ENCODE measurements at regions not wholly inside any gene's neighbourhood (a gene's known extent, or its start where the extent isn't known, plus 50 kb on each side); places are given as distances from the start of the nearest gene placed in this dataset.

GRCh38 chr6:55997223-55997874 is 122.0 kb upstream of the BMP5 start:
- Histone ChIP-seq H3K4me1 (ENCODE audit: low read depth) (no peaks in the 10 kb centered on the region), H3K27ac (no peak overlapping the region), H3K9me3 (ENCODE audit: low read depth) (no peaks in the 10 kb centered on the region), H3K27me3 (no peaks in the 10 kb centered on the region), H3K4me3 (no peak overlapping the region), H3K36me3 (no peaks in the 10 kb centered on the region)
- TF ChIP-seq CTCF (IDR thresholded peaks at IDR 0.05; ENCODE audit: low read depth, low read length): no peak
- DNase-seq (ENCODE audit: low read depth in 1 of 2, low spot score in 1 of 2): no peak

DNA sequence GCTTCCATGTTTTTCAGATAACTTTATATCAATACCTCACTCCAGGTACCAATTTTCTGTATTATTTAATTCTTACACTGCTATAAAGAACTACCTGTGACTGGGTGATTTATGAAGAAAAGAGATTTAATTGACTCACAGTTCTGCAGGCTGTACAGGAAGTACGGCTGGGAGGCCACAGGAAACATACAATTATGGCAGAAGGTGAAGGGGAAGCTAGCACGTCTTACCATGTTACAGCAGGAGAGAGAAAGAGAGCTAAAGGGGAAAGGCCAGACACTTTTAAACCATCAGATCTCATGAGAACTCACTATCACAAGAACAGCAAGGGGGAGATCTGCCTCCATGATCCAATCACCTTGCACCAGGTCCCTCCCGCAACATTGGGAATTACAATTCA is 119.1 kb upstream of the BMP5 start:
- Histone ChIP-seq H3K36me3 (no peaks in the 10 kb centered on the region), H3K9me3 (ENCODE audit: low read depth) (no peaks in the 10 kb centered on the region), H3K4me1 (ENCODE audit: low read depth) (no peaks in the 10 kb centered on the region), H3K4me3 (no peak overlapping the region), H3K27me3 (no peaks in the 10 kb centered on the region), H3K27ac (no peak overlapping the region)
- no peak for TF ChIP-seq CTCF (IDR thresholded peaks at IDR 0.05; ENCODE audit: low read depth, low read length)
- DNase-seq (ENCODE audit: low read depth in 1 of 2, low spot score in 1 of 2): no peak

DNA sequence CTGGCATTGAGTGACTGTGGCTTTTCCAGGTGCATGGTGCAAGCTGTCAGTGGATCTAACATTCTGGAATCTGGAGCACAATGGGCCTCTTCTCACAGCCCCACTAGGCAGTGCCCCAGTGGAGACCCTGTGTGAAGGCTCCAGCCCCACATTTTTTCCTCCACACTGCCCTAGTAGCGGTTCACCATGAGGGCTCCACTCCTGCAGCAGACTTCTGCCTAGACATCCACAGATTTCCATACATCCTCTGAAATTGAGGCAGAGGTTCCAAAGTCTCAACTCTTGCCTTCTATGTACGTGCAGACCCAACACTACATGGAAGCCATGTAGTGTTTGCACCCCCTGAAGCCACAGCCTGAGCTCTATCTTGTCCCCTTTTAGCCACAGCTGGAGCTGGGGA is 118.0 kb upstream of the BMP5 start:
- Histone ChIP-seq H3K9me3 (ENCODE audit: low read depth) (no peaks in the 10 kb centered on the region), H3K36me3 (no peaks in the 10 kb centered on the region), H3K4me1 (ENCODE audit: low read depth) (no peaks in the 10 kb centered on the region), H3K27ac (no peak overlapping the region), H3K4me3 (no peak overlapping the region), H3K27me3 (no peaks in the 10 kb centered on the region)
- DNase-seq (ENCODE audit: low read depth in 1 of 2, low spot score in 1 of 2): no peak
- no peak for TF ChIP-seq CTCF (IDR thresholded peaks at IDR 0.05; ENCODE audit: low read depth, low read length)

- Histone ChIP-seq H3K9me3 (ENCODE audit: low read depth) (no peaks in the 10 kb centered on the region), H3K27me3 (no peaks in the 10 kb centered on the region), H3K36me3 (no peaks in the 10 kb centered on the region), H3K4me1 (ENCODE audit: low read depth) (no peaks in the 10 kb centered on the region), H3K27ac (no peak overlapping the region), H3K4me3 (no peak overlapping the region)
- DNase-seq (ENCODE audit: low read depth in 1 of 2, low spot score in 1 of 2): no peak
- TF ChIP-seq CTCF (IDR thresholded peaks at IDR 0.05; ENCODE audit: low read depth, low read length): no peak
These were observed 117.2 kb upstream of the BMP5 start for GRCh38 chr6:55992546-55992945.

GRCh38 chr6:55985309-55985708 is 109.9 kb upstream of the BMP5 start:
- Histone ChIP-seq H3K36me3 (no peaks in the 10 kb centered on the region), H3K9me3 (ENCODE audit: low read depth) (no peaks in the 10 kb centered on the region), H3K27ac (no peak overlapping the region), H3K4me3 (no peak overlapping the region), H3K4me1 (ENCODE audit: low read depth) (no peaks in the 10 kb centered on the region), H3K27me3 (no peaks in the 10 kb centered on the region)
- TF ChIP-seq CTCF (IDR thresholded peaks at IDR 0.05; ENCODE audit: low read depth, low read length): no peak
- no peak for DNase-seq (ENCODE audit: low read depth in 1 of 2, low spot score in 1 of 2)

Measured in cardiac muscle cell (in vitro differentiated cells and primary cell).